ENCODE measurements at regions not wholly inside any gene's neighbourhood (a gene's known extent, or its start where the extent isn't known, plus 50 kb on each side); places are given as distances from the start of the nearest gene placed in this dataset.

GRCh38 chr3:64987726-64988125, 299.9 kb upstream of the ADAMTS9 start:
- Mint-ChIP-seq H3K36me3 (ENCODE audit: unreplicated experiment) (no peaks in the 10 kb centered on the region), H3K4me3 (ENCODE audit: unreplicated experiment) (no peak overlapping the region), H3K9me3 (ENCODE audit: unreplicated experiment) (no peaks in the 10 kb centered on the region), H3K27ac (ENCODE audit: unreplicated experiment) (no peak overlapping the region), H3K4me1 (ENCODE audit: unreplicated experiment) (no peaks in the 10 kb centered on the region), H3K27me3 (ENCODE audit: unreplicated experiment) (no peaks in the 10 kb centered on the region)
- no peak for DNase-seq (ENCODE audit: extremely low spot score, unreplicated experiment)
- no peak for TF ChIP-seq CTCF (IDR thresholded peaks at IDR 0.05)

- DNase-seq (ENCODE audit: extremely low spot score, unreplicated experiment): no peak
- no peak overlapping the region for H3K4me3 Mint-ChIP-seq (ENCODE audit: unreplicated experiment)
- no peaks in the 10 kb centered on the region for H3K4me1 Mint-ChIP-seq (ENCODE audit: unreplicated experiment)
- H3K27ac Mint-ChIP-seq (ENCODE audit: unreplicated experiment): no peak overlapping the region
- no peaks in the 10 kb centered on the region for H3K36me3 Mint-ChIP-seq (ENCODE audit: unreplicated experiment)
- H3K27me3 Mint-ChIP-seq (ENCODE audit: unreplicated experiment): no peaks in the 10 kb centered on the region
- TF ChIP-seq CTCF (IDR thresholded peaks at IDR 0.05): no peak
- H3K9me3 Mint-ChIP-seq (ENCODE audit: unreplicated experiment): no peaks in the 10 kb centered on the region
These were observed 297.3 kb upstream of the ADAMTS9 start for GRCh38 chr3:64985072-64985471.

- DNase-seq (ENCODE audit: extremely low spot score, unreplicated experiment): no peak
- H3K36me3 Mint-ChIP-seq (ENCODE audit: unreplicated experiment): no peaks in the 10 kb centered on the region
- H3K4me1 Mint-ChIP-seq (ENCODE audit: unreplicated experiment): no peaks in the 10 kb centered on the region
These were observed 296.0 kb upstream of the ADAMTS9 start for GRCh38 chr3:64983583-64984359.

GRCh38 chr3:64977308-64978100, 289.7 kb upstream of the ADAMTS9 start:
- DNase-seq (ENCODE audit: extremely low spot score, unreplicated experiment): no peak
- H3K36me3 Mint-ChIP-seq (ENCODE audit: unreplicated experiment): no peaks in the 10 kb centered on the region

More at GRCh38 chr3:64983583-64984359, 296.0 kb upstream of the ADAMTS9 start:
- no peak for TF ChIP-seq CTCF (IDR thresholded peaks at IDR 0.05)
- no peak overlapping the region for H3K4me3 Mint-ChIP-seq (ENCODE audit: unreplicated experiment)
- H3K9me3 Mint-ChIP-seq (ENCODE audit: unreplicated experiment): no peaks in the 10 kb centered on the region
- H3K27ac Mint-ChIP-seq (ENCODE audit: unreplicated experiment): no peak overlapping the region
- no peaks in the 10 kb centered on the region for H3K27me3 Mint-ChIP-seq (ENCODE audit: unreplicated experiment)

More at GRCh38 chr3:64977308-64978100, 289.7 kb upstream of the ADAMTS9 start:
- H3K4me3 Mint-ChIP-seq (ENCODE audit: unreplicated experiment): no peak overlapping the region
- TF ChIP-seq CTCF (IDR thresholded peaks at IDR 0.05): no peak
- peaks cover 3% of the 10 kb centered on the region for H3K27me3 Mint-ChIP-seq (ENCODE audit: unreplicated experiment)
- peaks cover 2% of the 10 kb centered on the region for H3K4me1 Mint-ChIP-seq (ENCODE audit: unreplicated experiment)
- no peaks in the 10 kb centered on the region for H3K9me3 Mint-ChIP-seq (ENCODE audit: unreplicated experiment)
- H3K27ac Mint-ChIP-seq (ENCODE audit: unreplicated experiment): no peak overlapping the region

Measured in osteocyte (in vitro differentiated cells).